ENCODE measurements at regions not wholly inside any gene's neighbourhood (a gene's known extent, or its start where the extent isn't known, plus 50 kb on each side); places are given as distances from the start of the nearest gene placed in this dataset.

DNA sequence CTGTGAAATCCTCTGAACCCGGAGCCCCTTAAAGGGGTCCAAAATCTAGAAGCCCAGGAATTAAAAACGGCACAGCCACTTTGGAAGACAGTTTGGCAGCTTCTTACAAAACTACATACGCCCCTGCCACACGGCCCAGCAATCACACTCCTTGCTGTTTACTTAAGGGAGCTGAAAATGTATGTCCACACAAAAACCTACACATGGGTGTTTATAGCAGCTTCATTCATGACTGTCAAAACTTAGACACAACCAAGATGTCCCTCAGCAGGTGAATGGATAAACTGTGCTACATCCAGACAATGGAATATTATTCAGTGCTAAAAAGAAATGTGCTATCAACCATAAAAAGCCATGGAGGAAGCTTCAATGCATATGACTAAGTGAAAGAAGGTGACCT, 162.5 kb downstream of the NUP210 start:
- Mint-ChIP-seq H3K27me3 (ENCODE audit: unreplicated experiment) (peaks cover 94% of the 10 kb centered on the region), H3K36me3 (ENCODE audit: insufficient read depth, unreplicated experiment) (no peaks in the 10 kb centered on the region), H3K4me3 (ENCODE audit: low read depth, unreplicated experiment) (no peak overlapping the region), H3K9me3 (ENCODE audit: low read depth, unreplicated experiment) (no peaks in the 10 kb centered on the region), H3K27ac (ENCODE audit: unreplicated experiment) (no peak overlapping the region), H3K4me1 (ENCODE audit: low read depth, unreplicated experiment) (peaks cover 4% of the 10 kb centered on the region)
- no TSS peak for BruUV-seq (replicated peaks)
- CTCF ChIA-PET: no interaction called here
- intact Hi-C loops (cut with micrococcal nuclease; ENCODE audit: unreplicated experiment): no loop called here
- DNase-seq: no peak
- TF ChIP-seq, protein P1, sequence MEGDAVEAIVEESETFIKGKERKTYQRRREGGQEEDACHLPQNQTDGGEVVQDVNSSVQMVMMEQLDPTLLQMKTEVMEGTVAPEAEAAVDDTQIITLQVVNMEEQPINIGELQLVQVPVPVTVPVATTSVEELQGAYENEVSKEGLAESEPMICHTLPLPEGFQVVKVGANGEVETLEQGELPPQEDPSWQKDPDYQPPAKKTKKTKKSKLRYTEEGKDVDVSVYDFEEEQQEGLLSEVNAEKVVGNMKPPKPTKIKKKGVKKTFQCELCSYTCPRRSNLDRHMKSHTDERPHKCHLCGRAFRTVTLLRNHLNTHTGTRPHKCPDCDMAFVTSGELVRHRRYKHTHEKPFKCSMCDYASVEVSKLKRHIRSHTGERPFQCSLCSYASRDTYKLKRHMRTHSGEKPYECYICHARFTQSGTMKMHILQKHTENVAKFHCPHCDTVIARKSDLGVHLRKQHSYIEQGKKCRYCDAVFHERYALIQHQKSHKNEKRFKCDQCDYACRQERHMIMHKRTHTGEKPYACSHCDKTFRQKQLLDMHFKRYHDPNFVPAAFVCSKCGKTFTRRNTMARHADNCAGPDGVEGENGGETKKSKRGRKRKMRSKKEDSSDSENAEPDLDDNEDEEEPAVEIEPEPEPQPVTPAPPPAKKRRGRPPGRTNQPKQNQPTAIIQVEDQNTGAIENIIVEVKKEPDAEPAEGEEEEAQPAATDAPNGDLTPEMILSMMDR (IDR thresholded peaks at IDR 0.05; ENCODE audit: unreplicated experiment): no peak

DNA sequence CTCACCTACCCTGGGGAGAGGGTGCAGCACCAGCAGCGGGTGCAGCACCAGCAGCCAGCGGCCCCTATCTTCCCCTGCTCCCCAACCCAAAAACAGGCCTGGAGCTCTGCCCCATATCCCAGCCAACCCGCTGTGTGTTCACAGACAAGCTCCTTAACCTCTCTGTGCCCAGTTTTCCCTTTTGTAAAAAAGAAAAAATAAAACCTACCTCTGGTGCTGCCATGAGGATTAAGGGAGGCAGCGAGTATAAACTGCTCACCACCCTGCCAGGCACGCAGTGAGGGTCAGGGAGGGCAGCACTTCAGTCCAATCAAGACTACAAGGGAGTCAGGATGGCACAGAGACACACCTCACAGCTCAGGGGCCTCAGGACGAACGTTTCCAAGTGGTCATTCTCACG, 163.3 kb downstream of the NUP210 start:
- Mint-ChIP-seq H3K9me3 (ENCODE audit: low read depth, unreplicated experiment) (no peaks in the 10 kb centered on the region), H3K4me3 (ENCODE audit: low read depth, unreplicated experiment) (no peak overlapping the region), H3K27ac (ENCODE audit: unreplicated experiment) (no peak overlapping the region), H3K4me1 (ENCODE audit: low read depth, unreplicated experiment) (no peaks in the 10 kb centered on the region), H3K36me3 (ENCODE audit: insufficient read depth, unreplicated experiment) (no peaks in the 10 kb centered on the region), H3K27me3 (ENCODE audit: unreplicated experiment) (peaks cover 99% of the 10 kb centered on the region)
- intact Hi-C loops (cut with micrococcal nuclease; ENCODE audit: unreplicated experiment): no loop called here
- TF ChIP-seq, protein P1 (IDR thresholded peaks at IDR 0.05; ENCODE audit: unreplicated experiment): no peak
- BruUV-seq (replicated peaks): no TSS peak
- no peak for DNase-seq
- CTCF ChIA-PET: no interaction called here

DNA sequence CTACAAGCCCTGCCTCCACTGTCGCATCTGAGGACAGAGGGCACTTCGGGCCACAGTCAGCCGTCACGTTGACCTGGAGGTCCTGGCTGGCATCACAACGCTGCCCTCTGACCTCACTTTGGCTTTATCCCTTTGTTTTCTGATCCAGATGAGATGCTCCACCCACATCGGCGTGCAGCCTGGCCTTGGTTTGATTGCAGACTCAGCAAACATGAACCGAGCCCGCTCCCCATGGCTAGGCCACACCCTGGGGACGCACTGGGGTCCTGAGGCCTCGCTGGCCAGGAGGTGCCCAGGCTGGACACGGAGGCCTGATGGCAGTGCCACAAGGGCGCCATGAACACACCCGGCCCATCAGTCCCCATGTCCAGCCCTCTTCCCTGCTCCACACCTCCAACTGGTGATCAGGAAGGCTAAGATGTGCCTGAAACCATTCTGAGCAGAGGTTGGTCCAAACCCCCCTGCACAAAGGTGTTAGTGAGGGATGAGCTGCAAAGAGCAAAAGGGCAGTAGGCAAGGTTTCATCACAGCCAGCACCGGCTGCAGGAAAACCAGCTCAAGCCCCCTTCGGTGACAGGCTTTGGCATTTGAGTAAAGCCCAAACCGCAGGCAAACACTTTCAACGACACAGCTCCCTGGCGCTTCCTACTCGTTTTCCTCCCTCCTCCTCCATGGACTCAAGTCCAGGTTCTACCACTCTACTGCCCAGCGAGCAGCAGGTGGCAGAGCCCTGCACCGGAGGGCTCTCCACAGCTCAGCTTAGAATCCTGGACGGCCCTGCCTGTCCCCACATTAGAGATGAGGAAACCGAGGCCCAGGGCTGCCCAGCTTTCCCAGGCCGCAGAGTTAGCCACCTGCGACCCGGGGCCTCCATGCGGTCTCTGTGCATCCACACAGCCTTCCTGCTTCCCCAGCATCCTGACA, 165.8 kb downstream of the NUP210 start:
- TF ChIP-seq, protein P1 (IDR thresholded peaks at IDR 0.05; ENCODE audit: unreplicated experiment): no peak
- Mint-ChIP-seq H3K27me3 (ENCODE audit: unreplicated experiment) (peaks cover 88% of the 10 kb centered on the region), H3K27ac (ENCODE audit: unreplicated experiment) (no peak overlapping the region)

DNA sequence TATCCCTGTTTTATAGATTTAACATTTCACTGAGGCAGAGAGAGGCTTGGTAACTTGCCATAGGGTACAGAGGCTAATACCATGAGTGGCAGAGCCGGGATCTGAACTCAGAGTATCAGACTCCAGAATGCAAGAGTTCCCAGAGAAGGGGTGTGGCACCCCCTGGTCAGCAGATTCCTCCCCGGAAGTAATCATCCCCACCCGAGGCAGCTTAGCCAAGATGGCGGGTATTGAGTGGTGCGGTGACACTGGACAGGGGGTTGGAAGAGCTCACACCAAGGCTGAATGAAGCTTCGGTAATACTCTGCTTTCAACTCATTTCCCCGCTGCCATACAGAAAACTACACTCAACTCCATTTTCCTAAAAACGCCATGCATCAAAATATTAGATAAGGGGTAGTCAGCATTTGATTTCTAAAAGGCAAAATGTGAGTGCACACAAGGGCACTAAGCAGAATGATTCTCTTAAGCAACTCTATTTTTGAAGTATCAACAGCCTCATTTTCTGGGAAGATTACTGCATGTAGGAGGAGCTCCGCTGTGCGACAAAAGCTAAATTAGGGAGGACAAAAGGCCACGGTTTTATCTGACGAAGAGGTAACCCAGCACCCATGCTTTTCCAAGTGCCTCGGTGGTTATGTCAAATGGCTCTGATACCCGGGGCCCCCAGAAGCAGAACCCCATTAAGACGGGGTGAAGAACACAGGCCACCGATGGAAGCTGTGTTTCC, 166.7 kb downstream of the NUP210 start:
- no peaks in the 10 kb centered on the region for H3K9me3 Mint-ChIP-seq (ENCODE audit: low read depth, unreplicated experiment)
- intact Hi-C loops (cut with micrococcal nuclease; ENCODE audit: unreplicated experiment): no loop called here
- no peak overlapping the region for H3K27ac Mint-ChIP-seq (ENCODE audit: unreplicated experiment)
- BruUV-seq (replicated peaks): no TSS peak
- H3K4me1 Mint-ChIP-seq (ENCODE audit: low read depth, unreplicated experiment): no peaks in the 10 kb centered on the region
- H3K4me3 Mint-ChIP-seq (ENCODE audit: low read depth, unreplicated experiment): no peak overlapping the region
- DNase-seq: no peak
- H3K36me3 Mint-ChIP-seq (ENCODE audit: insufficient read depth, unreplicated experiment): no peaks in the 10 kb centered on the region
- peaks cover 86% of the 10 kb centered on the region for H3K27me3 Mint-ChIP-seq (ENCODE audit: unreplicated experiment)
- CTCF ChIA-PET: no interaction called here
- TF ChIP-seq, protein P1 (IDR thresholded peaks at IDR 0.05; ENCODE audit: unreplicated experiment): no peak

More for the DNA sequence above, 165.8 kb downstream of the NUP210 start:
- H3K36me3 Mint-ChIP-seq (ENCODE audit: insufficient read depth, unreplicated experiment): no peaks in the 10 kb centered on the region
- no TSS peak for BruUV-seq (replicated peaks)
- no peaks in the 10 kb centered on the region for H3K4me1 Mint-ChIP-seq (ENCODE audit: low read depth, unreplicated experiment)
- intact Hi-C loops (cut with micrococcal nuclease; ENCODE audit: unreplicated experiment): no loop called here
- no peak overlapping the region for H3K4me3 Mint-ChIP-seq (ENCODE audit: low read depth, unreplicated experiment)
- DNase-seq: no peak
- CTCF ChIA-PET: no interaction called here
- H3K9me3 Mint-ChIP-seq (ENCODE audit: low read depth, unreplicated experiment): no peaks in the 10 kb centered on the region
